GM23338 (cell line): ENCODE measurements at regions not wholly inside any gene's neighbourhood (a gene's known extent, or its start where the extent isn't known, plus 50 kb on each side); places are given as distances from the start of the nearest gene placed in this dataset. TPM values are rescaled to one million over a fixed set of nuclear protein-coding genes. Genes with fewer than 3 reads are reported as not detected.

Experiments
- small RNA-seq: library from RNA; depleted of rRNA; stranded (forward); fragments of <200 nt; gene quantifications from one replicate; pipeline ENCODE3, GENCODE V24; 2014; ENCODE audit warnings: low replicate concordance

Small RNA genes lying in the stretch of these regions (small RNA-seq; reads per million reads assigned to genes)
- gene AC024255.1: not detected
